OCI-LY3 (cell line): ENCODE measurements at regions not wholly inside any gene's neighbourhood (a gene's known extent, or its start where the extent isn't known, plus 50 kb on each side); places are given as distances from the start of the nearest gene placed in this dataset.

Experiments used
- H2AFZ ChIP-seq: fragments of 200-600, 300-600 bp; shearing (Covaris generic); 2 replicates; pipeline ENCODE4 v1.6.0; 2014; ENCODE audit warnings: antibody characterized with exemption, low read depth, low read length
- H3K27ac ChIP-seq: fragments of 200-600, 300-600 bp; sonication (generic); 2 replicates; pipeline ENCODE4 v1.5.1; 2014; ENCODE audit warnings: mild to moderate bottlenecking, low read length, moderate library complexity, mixed read lengths
- H3K27me3 ChIP-seq: fragments of 200-600, 300-600 bp; sonication (generic); 2 replicates; pipeline ENCODE4 v1.6.1; 2014; ENCODE audit warnings: low read depth, low read length, mixed read lengths
- H3K36me3 ChIP-seq: fragments of 200-600, 300-600 bp; sonication (generic); replicated peaks from 2 replicates; pipeline ENCODE3; 2014; ENCODE audit warnings: low read depth, low read length, mixed read lengths
- H3K4me1 ChIP-seq: fragments of 300-600, 200-600 bp; sonication (generic); 2 replicates; pipeline ENCODE4 v1.6.1; 2014; ENCODE audit warnings: low read length, mixed read lengths
- H3K4me2 ChIP-seq: fragments of 200-600, 300-600 bp; sonication (generic); 2 replicates; pipeline ENCODE4 v1.6.1; 2014; ENCODE audit warnings: low read length, mixed read lengths
- H3K4me3 ChIP-seq: fragments of 300-600, 200-600 bp; sonication (generic); 2 replicates; pipeline ENCODE4 v1.5.1; 2014; ENCODE audit warnings: antibody characterized with exemption, mild to moderate bottlenecking, low read length, moderate library complexity
- H3K79me2 ChIP-seq: fragments of 300-600, 200-600 bp; shearing (Covaris generic); 2 replicates; pipeline ENCODE4 v1.6.1; 2014; ENCODE audit warnings: mild to moderate bottlenecking, low read length, mixed read lengths
- H3K9ac ChIP-seq: fragments of 300-600, 200-600 bp; shearing (Covaris generic); 2 replicates; pipeline ENCODE4 v1.6.0; 2014; ENCODE audit warnings: mild to moderate bottlenecking, low read length, moderate library complexity
- H3K9me3 ChIP-seq: fragments of 200-600, 300-600 bp; shearing (Covaris generic); 2 replicates; pipeline ENCODE4 v1.6.1; 2014; ENCODE audit warnings: low read length, mixed read lengths; ENCODE audit not compliant: insufficient read depth
- H4K20me1 ChIP-seq: fragments of 200-600, 300-600 bp; sonication (generic); 2 replicates; pipeline ENCODE4 v1.6.1; 2016; ENCODE audit warnings: low read length, mixed read lengths; ENCODE audit not compliant: insufficient read depth
- CTCF ChIP-seq: fragments of 200-600, 300-600 bp; sonication (generic); IDR thresholded peaks from 2 replicates; pipeline ENCODE4 v1.5.1; 2014; ENCODE audit warnings: antibody characterized with exemption, low read length, low read depth
- EZH2phosphoT487 ChIP-seq: fragments of 200-600 bp; shearing (Covaris generic); IDR thresholded peaks from 2 replicates; pipeline ENCODE4 v1.6.1; 2018; ENCODE audit warnings: antibody characterized with exemption, mixed run types, low read depth

GRCh38 chr21:30935121-30935888 is 53.9 kb upstream of the KRTAP11-1 start:
- Histone ChIP-seq H3K36me3 (no peaks in the 10 kb centered on the region), H4K20me1 (no peaks in the 10 kb centered on the region), H3K27ac (no peak overlapping the region), H2AFZ (no peak overlapping the region), H3K27me3 (no peaks in the 10 kb centered on the region), H3K4me1 (no peaks in the 10 kb centered on the region), H3K4me2 (no peak overlapping the region), H3K9me3 (no peaks in the 10 kb centered on the region), H3K4me3 (no peak overlapping the region), H3K79me2 (no peaks in the 10 kb centered on the region), H3K9ac (no peak overlapping the region)
- TF ChIP-seq CTCF (no peak), EZH2phosphoT487 (no peak)

GRCh38 chr21:30932686-30933085 is 51.3 kb upstream of the KRTAP11-1 start:
- Histone ChIP-seq H3K4me3 (no peak overlapping the region), H3K36me3 (no peaks in the 10 kb centered on the region), H3K27ac (no peak overlapping the region), H4K20me1 (no peaks in the 10 kb centered on the region), H3K27me3 (no peaks in the 10 kb centered on the region), H3K9ac (no peak overlapping the region), H3K4me1 (no peaks in the 10 kb centered on the region), H3K4me2 (no peak overlapping the region), H3K79me2 (no peaks in the 10 kb centered on the region), H2AFZ (no peak overlapping the region), H3K9me3 (no peaks in the 10 kb centered on the region)
- TF ChIP-seq CTCF (no peak), EZH2phosphoT487 (no peak)
